ENCODE measurements at regions not wholly inside any gene's neighbourhood (a gene's known extent, or its start where the extent isn't known, plus 50 kb on each side); places are given as distances from the start of the nearest gene placed in this dataset.
A peak's percentile ranks its signal among the peaks of the same experiment; 100 is the strongest.

GRCh38 chr9:11928871-11929321, 764.3 kb upstream of the TYRP1 start:
- no peak for DNase-seq (ENCODE audit: low read depth)

- peak; percentile 29 for DNase-seq (ENCODE audit: low read depth)
Measured at GRCh38 chr9:11931109-11931508, 762.1 kb upstream of the TYRP1 start.

DNA sequence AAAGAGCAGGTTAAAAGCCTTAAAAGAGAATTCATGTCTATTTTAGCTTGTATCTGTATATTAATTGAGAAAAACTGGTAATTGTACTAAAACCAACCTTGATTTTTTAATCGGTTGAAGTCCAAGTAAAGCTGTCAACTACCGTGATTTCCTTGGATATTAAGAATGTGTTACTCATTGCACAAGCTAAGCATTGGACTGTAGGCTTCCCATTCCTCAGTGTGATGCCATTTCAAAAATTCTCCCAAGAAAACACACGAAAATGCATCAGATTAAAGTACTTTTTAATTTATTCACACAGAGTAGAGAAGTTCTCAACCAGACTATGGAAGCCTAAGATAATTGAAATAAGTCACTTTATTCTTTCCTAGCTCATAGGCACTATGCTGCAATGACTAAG, 761.4 kb upstream of the TYRP1 start:
- DNase-seq (ENCODE audit: low read depth) = no peak

GRCh38 chr9:11933926-11934325, 759.3 kb upstream of the TYRP1 start:
- peak; percentile 83 for DNase-seq (ENCODE audit: low read depth)

- DNase-seq (ENCODE audit: low read depth) = peak; percentile 89
Measured at GRCh38 chr9:11946531-11946930, 746.7 kb upstream of the TYRP1 start.

GRCh38 chr9:11962327-11962726, 730.9 kb upstream of the TYRP1 start:
- DNase-seq (ENCODE audit: low read depth) = peak; percentile 85

- no peak for DNase-seq (ENCODE audit: low read depth)
Measured at GRCh38 chr9:11966786-11967185, 726.4 kb upstream of the TYRP1 start.

DNA sequence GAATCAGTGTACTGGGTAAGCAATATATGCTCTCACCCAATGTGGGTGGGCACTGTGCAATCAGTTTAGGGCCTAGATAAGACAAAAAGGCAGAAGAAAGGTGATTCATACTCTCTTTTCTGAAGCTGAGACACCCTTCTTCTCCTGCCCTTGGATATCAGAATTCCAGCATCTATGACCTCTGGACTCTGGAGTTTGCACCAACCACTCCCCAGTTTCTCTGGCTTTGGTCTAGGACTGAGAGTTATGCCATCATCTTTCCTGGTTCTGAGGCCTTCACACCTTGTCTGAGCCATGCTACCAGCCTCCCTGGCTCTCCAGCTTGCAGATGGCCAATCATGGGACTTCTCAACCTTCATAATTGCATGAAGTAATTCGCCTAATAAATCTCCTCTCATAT, 724.6 kb upstream of the TYRP1 start:
- no peak for DNase-seq (ENCODE audit: low read depth)

GRCh38 chr9:11973011-11973410, 720.2 kb upstream of the TYRP1 start:
- peak; percentile 25 for DNase-seq (ENCODE audit: low read depth)

DNA sequence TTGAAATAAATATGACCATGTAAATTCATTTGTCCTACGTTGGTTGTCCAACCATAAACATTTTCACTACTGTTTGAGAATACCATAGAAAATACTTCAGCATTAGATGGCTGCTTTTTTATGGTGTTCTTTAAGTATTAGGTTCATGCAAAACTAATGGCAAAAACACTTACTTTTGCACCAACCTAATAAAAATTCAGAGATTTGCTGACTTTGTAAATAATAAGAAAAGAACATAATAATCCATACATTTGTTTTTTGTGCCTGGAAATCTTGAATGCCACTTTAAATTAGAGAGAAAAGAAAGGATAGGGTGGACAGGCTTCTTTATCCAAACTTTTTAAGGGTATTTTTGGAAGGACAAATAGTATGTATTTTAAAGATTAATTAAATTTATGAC, 719.7 kb upstream of the TYRP1 start:
- no peak for DNase-seq (ENCODE audit: low read depth)

DNA sequence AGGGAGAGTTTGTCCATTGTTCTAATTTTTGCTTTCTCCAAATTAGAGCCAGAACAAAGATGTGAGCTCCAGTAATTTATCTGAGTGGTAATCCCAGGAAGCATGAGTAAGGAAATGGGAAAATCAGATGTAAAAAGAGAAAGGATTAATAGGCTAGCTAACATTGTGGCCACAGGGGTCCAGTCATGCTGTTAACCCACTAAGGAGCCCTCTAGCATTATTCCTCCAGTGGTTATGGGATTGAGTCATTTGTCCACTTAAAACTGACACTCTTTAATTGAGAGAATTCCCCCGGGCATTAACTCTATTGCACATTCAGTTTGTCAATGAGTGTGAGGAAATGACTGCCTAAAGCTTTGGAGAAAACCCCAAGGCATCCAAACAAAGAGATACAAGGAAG, 700.3 kb upstream of the TYRP1 start:
- DNase-seq (ENCODE audit: low read depth) = peak; percentile 19

- no peak for DNase-seq (ENCODE audit: low read depth)
Measured at GRCh38 chr9:12014488-12014887, 678.7 kb upstream of the TYRP1 start.

- DNase-seq (ENCODE audit: low read depth) = no peak
Measured at GRCh38 chr9:12054235-12054634, 639.0 kb upstream of the TYRP1 start.

- no peak for DNase-seq (ENCODE audit: low read depth)
Measured at GRCh38 chr9:12056874-12057273, 636.3 kb upstream of the TYRP1 start.

GRCh38 chr9:12060067-12060466, 633.1 kb upstream of the TYRP1 start:
- DNase-seq (ENCODE audit: low read depth) = peak; percentile 33

GRCh38 chr9:12060811-12061210, 632.4 kb upstream of the TYRP1 start:
- DNase-seq (ENCODE audit: low read depth) = peak; percentile 67

GRCh38 chr9:12065050-12065449, 628.1 kb upstream of the TYRP1 start:
- peak; percentile 92 for DNase-seq (ENCODE audit: low read depth)

- no peak for DNase-seq (ENCODE audit: low read depth)
Measured at GRCh38 chr9:12065686-12066085, 627.5 kb upstream of the TYRP1 start.

- DNase-seq (ENCODE audit: low read depth) = no peak
Measured at GRCh38 chr9:12066455-12067035, 626.6 kb upstream of the TYRP1 start.

DNA sequence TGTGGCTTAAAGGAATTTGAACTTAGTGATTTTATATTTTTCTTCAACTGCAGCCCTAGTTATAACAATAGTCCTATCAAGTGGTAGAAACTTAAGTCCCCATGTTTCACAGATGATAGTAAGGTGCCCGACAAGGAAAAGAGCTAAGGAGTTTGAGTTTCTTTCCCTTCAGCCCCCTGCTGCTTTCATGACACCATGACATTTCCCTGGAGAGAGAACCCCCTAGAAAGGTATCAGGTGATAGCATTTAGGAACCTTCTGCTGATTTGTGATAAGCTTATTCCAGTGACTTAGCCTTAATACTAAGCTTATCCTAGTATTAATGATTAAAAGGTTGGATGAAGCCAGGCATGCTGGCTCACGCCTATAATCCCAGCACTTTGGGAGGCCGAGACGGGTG, 623.8 kb upstream of the TYRP1 start:
- DNase-seq (ENCODE audit: low read depth) = no peak

DNA sequence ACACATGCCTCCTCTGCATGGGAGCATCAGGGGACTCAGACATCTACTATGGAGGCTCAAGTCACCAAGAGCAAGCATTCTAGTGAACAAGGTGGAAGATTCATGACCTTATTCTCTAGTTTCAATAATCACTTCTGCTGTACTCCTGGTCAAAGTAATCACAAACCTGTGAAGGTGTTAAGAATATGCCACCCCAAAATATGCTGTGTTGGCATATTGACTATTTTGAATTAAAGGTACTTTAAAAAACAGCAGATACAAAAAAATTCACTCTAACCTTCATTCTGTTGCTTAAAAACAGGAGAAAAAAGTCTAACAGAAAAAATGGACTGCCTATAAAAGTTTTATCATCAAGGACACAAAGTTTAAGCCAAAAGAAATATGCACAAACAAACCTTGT, 607.8 kb upstream of the TYRP1 start:
- DNase-seq (ENCODE audit: low read depth) = no peak

DNA sequence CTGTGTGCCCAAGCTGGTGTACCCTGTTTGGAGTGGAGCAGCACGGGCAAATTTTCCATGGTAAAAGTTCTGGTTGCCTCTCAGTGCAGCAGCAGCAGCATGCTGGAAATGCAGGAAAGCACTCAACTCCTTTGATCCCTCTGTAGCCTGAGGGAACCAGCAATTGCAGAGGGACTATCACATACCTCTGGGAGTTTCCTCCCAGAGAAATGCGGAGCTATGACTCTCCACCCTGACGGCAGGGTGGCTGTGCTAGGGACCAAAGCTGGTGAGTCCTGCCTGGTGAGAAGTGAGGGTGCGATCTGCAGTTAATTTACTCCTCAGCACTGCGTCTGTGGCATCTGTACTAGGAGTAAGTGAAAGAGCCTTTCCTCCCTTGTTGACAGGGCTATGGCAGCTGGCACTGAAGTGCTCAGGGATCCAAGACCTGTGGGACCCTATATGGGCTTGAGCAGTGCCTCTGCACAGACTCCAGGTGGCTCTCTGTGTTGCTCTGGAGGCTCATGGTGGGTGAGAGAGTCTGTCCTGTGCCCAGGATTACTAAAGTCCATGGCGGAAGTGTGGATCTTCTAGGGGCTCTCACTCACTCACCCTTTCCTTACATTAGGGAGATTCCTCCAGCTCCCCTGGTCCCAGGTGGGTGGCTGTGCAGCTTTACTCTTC, 601.2 kb upstream of the TYRP1 start:
- no peak for DNase-seq (ENCODE audit: low read depth)

- DNase-seq (ENCODE audit: low read depth) = no peak
Measured at GRCh38 chr9:12094046-12094445, 599.1 kb upstream of the TYRP1 start.

- no peak for DNase-seq (ENCODE audit: low read depth)
Measured at GRCh38 chr9:12095931-12096330, 597.3 kb upstream of the TYRP1 start.
